GM12878 (cell line): ENCODE measurements at regions not wholly inside any gene's neighbourhood (a gene's known extent, or its start where the extent isn't known, plus 50 kb on each side); places are given as distances from the start of the nearest gene placed in this dataset.
A peak's percentile ranks its signal among the peaks of the same experiment; 100 is the strongest.

ENCODE experiments used
- ATAC-seq: fragments of 200-7000 bp; cut with Tn5 transposase; 3 replicates; pipeline ENCODE4 v1.9.1; 2020; ENCODE audit warnings: mild to moderate bottlenecking, moderate library complexity
- BruUV-seq: library from RNA; stranded (reverse); fragments of 400-500 nt; replicated peaks from 2 replicates; lab custom pipeline; 2021; lab: Mats Ljungman, UMichigan
- CTCF ChIA-PET: fragments of 300-600 bp; sonication (Branson Sonifier 250); formaldehyde crosslinking; extraction: SDS; loops from one replicate; lab custom pipeline; 2021; ENCODE audit warnings: inconsistent platforms; lab: Yijun Ruan, JAX
- POLR2A ChIA-PET: fragments of 350-600 bp; formaldehyde crosslinking; extraction: SDS; loops from one replicate; lab custom pipeline; 2021; ENCODE audit warnings: inconsistent platforms; lab: Charles Lee
- RAD21 ChIA-PET: fragments of 300-600 bp; sonication (Branson Sonifier 250); formaldehyde crosslinking; loops from one replicate; lab custom pipeline; 2023; ENCODE audit warnings: antibody characterized with exemption; ENCODE audit not compliant: unreplicated experiment; lab: Charles Lee
- SMC1A ChIA-PET: fragments of 300-600 bp; sonication (Branson Sonifier 250); formaldehyde crosslinking; loops from one replicate; lab custom pipeline; 2023; ENCODE audit not compliant: unreplicated experiment, uncharacterized antibody; lab: Charles Lee
- DNase-seq: peaks from one replicate; pipeline ENCODE4 v3.0.0-alpha.2; 2011; ENCODE audit warnings: low read depth, low spot score
- FAIRE-seq: peaks from 3 replicates; lab custom pipeline; 2011; peaks lifted over from hg19 to GRCh38; lab: Jason Lieb, UNC
- H2AFZ ChIP-seq: 2 replicates; pipeline ENCODE4 v1.6.0; 2011; ENCODE audit warnings: low read depth, low read length, control low read depth; ENCODE audit not compliant: control insufficient read depth
- H3K27ac ChIP-seq: 2 replicates; pipeline ENCODE4 v1.5.1; 2011; ENCODE audit warnings: control low read depth; ENCODE audit not compliant: control insufficient read depth, insufficient read depth
- H3K27me3 ChIP-seq, 2 experiments: replicated peaks in 1 of 2; 2 replicates each; pipeline versions ENCODE4 v1.6.0 to v1.6.1; 2011; ENCODE audit warnings: low read length in 1 of 2; ENCODE audit not compliant: control insufficient read depth in 2 of 2, insufficient read depth in 2 of 2
- H3K36me3 ChIP-seq, 2 experiments: 2 replicates each; pipeline ENCODE4 v1.5.1; 2011; ENCODE audit warnings: low read length in 1 of 2; ENCODE audit not compliant: control insufficient read depth in 2 of 2, insufficient read depth in 2 of 2
- H3K4me1 ChIP-seq: 2 replicates; pipeline ENCODE4 v1.6.1; 2011; ENCODE audit warnings: mild to moderate bottlenecking, low read length, moderate library complexity, mixed read lengths; ENCODE audit not compliant: control insufficient read depth, insufficient read depth
- H3K4me2 ChIP-seq: 2 replicates; pipeline ENCODE4 v1.6.0; 2011; ENCODE audit warnings: control low read depth; ENCODE audit not compliant: control insufficient read depth, insufficient read depth
- H3K4me3 ChIP-seq: fragments of 200-600 bp; sonication (generic); 2 replicates; pipeline ENCODE4 v1.5.1; 2016
- H3K79me2 ChIP-seq: 2 replicates; pipeline ENCODE4 v1.6.0; 2011; ENCODE audit warnings: low read length; ENCODE audit not compliant: control insufficient read depth, insufficient read depth
- H3K9ac ChIP-seq: 2 replicates; pipeline ENCODE4 v1.8.0; 2011; ENCODE audit warnings: low read length, control low read depth, mixed read lengths; ENCODE audit not compliant: control insufficient read depth, insufficient read depth
- H3K9me3 ChIP-seq: replicated peaks from 3 replicates; pipeline ENCODE4 v1.5.1; 2011; ENCODE audit warnings: mild to moderate bottlenecking, low read length; ENCODE audit not compliant: control insufficient read depth, insufficient read depth
- H4K20me1 ChIP-seq: 2 replicates; pipeline ENCODE4 v1.6.0; 2011; ENCODE audit not compliant: control insufficient read depth, insufficient read depth
- HDGF ChIP-seq: fragments of 450-650 bp; IDR thresholded peaks from 2 replicates; pipeline ENCODE4 v1.6.1; 2016; ENCODE audit warnings: antibody characterized with exemption
- KAT2A ChIP-seq: conservative IDR thresholded peaks from 2 replicates; pipeline ENCODE4 v1.6.1; 2011; ENCODE audit warnings: low read depth, low read length; ENCODE audit not compliant: control insufficient read depth
- POLR2A ChIP-seq: IDR thresholded peaks from 2 replicates; pipeline ENCODE4 v1.6.1; 2011; ENCODE audit warnings: low read depth, mild to moderate bottlenecking, low read length
- SPI1 ChIP-seq: IDR thresholded peaks from 2 replicates; pipeline ENCODE4 v1.6.1; 2011; ENCODE audit warnings: low read depth, mild to moderate bottlenecking, low read length, moderate library complexity, borderline replicate concordance; ENCODE audit not compliant: insufficient read depth
- WGBS: methylation state at CpG from one replicate; pipeline ENCODE4 v1.1.6; 2016; ENCODE audit warnings: low lambda C conversion rate; ENCODE audit not compliant: insufficient replicate concordance, insufficient coverage; ENCODE audit errors: missing lambda C conversion rate; 5-methylcytosine and 5-hydroxymethylcytosine counted together
- in situ Hi-C: fragments of 300-500 bp; cut with MboI; formaldehyde crosslinking; loops from 9 replicates; pipeline ENCODE4 v1.14.3; 2018; ENCODE audit warnings: mixed read lengths
- intact Hi-C: fragments of 100-400 bp; cut with micrococcal nuclease; formaldehyde crosslinking; loops from one replicate; pipeline ENCODE4 v1.14.2; 2022; ENCODE audit not compliant: unreplicated experiment
- TF ChIP-seq, protein P1 (sequence below): fragments of 450-650 bp; IDR thresholded peaks from 2 replicates; pipeline ENCODE4 v1.6.1; 2017; ENCODE audit warnings: mild to moderate bottlenecking, low read depth, inconsistent platforms; ENCODE audit not compliant: poor library complexity, severe bottlenecking
- TF ChIP-seq, protein P2 (sequence below): IDR thresholded peaks from 2 replicates; pipeline ENCODE4 v1.6.1; 2012; ENCODE audit warnings: low read depth, low read length, improper control_type of control experiment
- TF ChIP-seq, protein P3 (sequence below): fragments of 450-650 bp; formaldehyde crosslinking; IDR thresholded peaks from 2 replicates; pipeline ENCODE4 v1.4.0; 2020; ENCODE audit warnings: mild to moderate bottlenecking, moderate library complexity

DNA sequence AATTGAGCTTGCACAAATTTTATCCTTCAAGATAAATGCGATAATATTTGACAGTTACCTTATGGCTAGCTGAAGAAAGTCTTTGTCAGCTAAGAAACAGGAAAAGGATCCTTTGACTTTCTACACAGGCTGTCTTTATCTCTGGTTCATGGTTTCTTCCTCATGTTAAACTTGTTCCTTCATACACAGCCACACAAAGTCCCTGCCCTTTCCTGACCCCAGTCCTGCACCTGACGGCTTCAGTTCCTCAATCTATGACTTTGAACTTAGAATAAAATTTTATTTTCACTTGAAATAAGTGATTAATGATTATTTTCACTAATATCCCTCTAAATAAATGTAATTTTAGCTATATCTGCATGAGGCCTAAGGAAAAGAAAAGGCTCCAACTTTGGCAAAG is 77.8 kb upstream of the PRSS1 start:
- no peaks in the 10 kb centered on the region for H4K20me1 ChIP-seq
- H3K79me2 ChIP-seq, result no peaks in the 10 kb centered on the region
- no peaks in the 10 kb centered on the region for H3K27me3 ChIP-seq
- no peak overlapping the region for H3K4me2 ChIP-seq
- no peak overlapping the region for H3K4me3 ChIP-seq
- in situ Hi-C loops (loop anchor here (5.0 kb wide), 1 partner anchor 141 kb away; no protein-coding TSS in a partner anchor), intact Hi-C loops (no loop called here)
- no peaks in the 10 kb centered on the region for H3K9me3 ChIP-seq
- H3K27ac ChIP-seq, result no peak overlapping the region
- no peak overlapping the region for H2AFZ ChIP-seq
- peaks cover 4% of the 10 kb centered on the region; the same call in 1 of the 2 replicates for H3K4me1 ChIP-seq
- ChIA-PET POLR2A (no interaction called here), RAD21 (interaction anchor here (0.8 to 3.2 kb wide), 5 partner anchors 41 to 140 kb away, joined by 3 to 36 read pairs (median 7); partner anchors contain the start of gene PRSS2)
- no peaks in the 10 kb centered on the region for H3K36me3 ChIP-seq
- ATAC-seq (0 out of 3 replicates have a peak, but pooled peaks have one; percentile 27), FAIRE-seq (no peak)
- no TSS peak for BruUV-seq
- TF ChIP-seq SPI1, result 0 out of 2 replicates have a peak, but pooled peaks have one; percentile 27
- TF ChIP-seq HDGF, result no peak
- TF ChIP-seq, all 136 proteins: peak for 1
- ChIA-PET SMC1A (interaction anchor here (0.7 to 2.9 kb wide), 3 partner anchors 69 to 139 kb away, joined by 3 to 31 read pairs (median 28); no protein-coding TSS in a partner anchor), CTCF (interaction anchor here (0.9 to 5.6 kb wide), 8 partner anchors 9 to 150 kb away, joined by 3 to 66 read pairs (median 6); partner anchors contain the start of gene PRSS2)
- WGBS, result 43% methylated on average over 2 of the region's 2 CpGs
- no peak for DNase-seq
- no peak overlapping the region for H3K9ac ChIP-seq

DNA sequence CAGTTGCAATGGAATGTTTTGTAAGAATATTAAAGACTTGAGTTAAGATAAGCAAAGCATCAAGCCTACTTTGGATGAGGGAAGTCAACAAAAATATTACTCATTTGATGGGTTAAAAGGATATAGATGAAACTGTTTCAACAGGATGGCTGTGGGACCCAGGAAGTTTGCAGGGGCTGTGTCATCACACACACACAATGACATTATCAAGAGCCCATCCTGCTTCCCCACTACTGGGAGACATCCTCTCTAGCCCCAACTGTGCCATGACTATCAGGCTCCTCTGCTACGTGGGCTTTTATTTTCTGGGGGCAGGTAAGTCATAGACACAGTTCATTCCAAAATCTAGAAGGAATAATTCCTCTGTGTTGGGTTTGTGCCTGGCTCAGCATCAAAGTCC is 78.8 kb upstream of the PRSS1 start:
- peaks cover 4% of the 10 kb centered on the region; the same call in 1 of the 2 replicates for H3K4me1 ChIP-seq
- no peak overlapping the region for H3K4me3 ChIP-seq
- ChIA-PET POLR2A (no interaction called here), CTCF (interaction anchor here (0.6 to 6.1 kb wide), 10 partner anchors 10 to 335 kb away, joined by 3 to 87 read pairs (median 6); partner anchors contain the start of gene PRSS2), SMC1A (interaction anchor here (0.8 to 2.9 kb wide), 7 partner anchors 12 to 196 kb away, joined by 3 to 31 read pairs (median 4); no protein-coding TSS in a partner anchor), RAD21 (interaction anchor here (0.7 to 3.2 kb wide), 8 partner anchors 38 to 331 kb away, joined by 3 to 36 read pairs (median 4); no protein-coding TSS in a partner anchor)
- no peak for DNase-seq
- 0% methylated on average over 1 of the region's 1 CpG for WGBS
- BruUV-seq, result no TSS peak
- no peak overlapping the region for H3K27ac ChIP-seq
- in situ Hi-C loops, result loop anchor here (5.0 kb wide), 1 partner anchor 142 kb away; no protein-coding TSS in a partner anchor
- no peak overlapping the region for H2AFZ ChIP-seq
- no peaks in the 10 kb centered on the region for H3K27me3 ChIP-seq
- H4K20me1 ChIP-seq, result no peaks in the 10 kb centered on the region
- no peaks in the 10 kb centered on the region for H3K79me2 ChIP-seq
- H3K9ac ChIP-seq, result no peak overlapping the region
- intact Hi-C loops, result no loop called here
- no peaks in the 10 kb centered on the region for H3K9me3 ChIP-seq
- H3K4me2 ChIP-seq, result no peak overlapping the region
- no peak for ATAC-seq
- H3K36me3 ChIP-seq, result no peaks in the 10 kb centered on the region
- FAIRE-seq, result peak; percentile 18
- TF ChIP-seq, protein P1, sequence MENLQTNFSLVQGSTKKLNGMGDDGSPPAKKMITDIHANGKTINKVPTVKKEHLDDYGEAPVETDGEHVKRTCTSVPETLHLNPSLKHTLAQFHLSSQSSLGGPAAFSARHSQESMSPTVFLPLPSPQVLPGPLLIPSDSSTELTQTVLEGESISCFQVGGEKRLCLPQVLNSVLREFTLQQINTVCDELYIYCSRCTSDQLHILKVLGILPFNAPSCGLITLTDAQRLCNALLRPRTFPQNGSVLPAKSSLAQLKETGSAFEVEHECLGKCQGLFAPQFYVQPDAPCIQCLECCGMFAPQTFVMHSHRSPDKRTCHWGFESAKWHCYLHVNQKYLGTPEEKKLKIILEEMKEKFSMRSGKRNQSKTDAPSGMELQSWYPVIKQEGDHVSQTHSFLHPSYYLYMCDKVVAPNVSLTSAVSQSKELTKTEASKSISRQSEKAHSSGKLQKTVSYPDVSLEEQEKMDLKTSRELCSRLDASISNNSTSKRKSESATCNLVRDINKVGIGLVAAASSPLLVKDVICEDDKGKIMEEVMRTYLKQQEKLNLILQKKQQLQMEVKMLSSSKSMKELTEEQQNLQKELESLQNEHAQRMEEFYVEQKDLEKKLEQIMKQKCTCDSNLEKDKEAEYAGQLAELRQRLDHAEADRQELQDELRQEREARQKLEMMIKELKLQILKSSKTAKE, result no peak
- TF ChIP-seq, protein P2, sequence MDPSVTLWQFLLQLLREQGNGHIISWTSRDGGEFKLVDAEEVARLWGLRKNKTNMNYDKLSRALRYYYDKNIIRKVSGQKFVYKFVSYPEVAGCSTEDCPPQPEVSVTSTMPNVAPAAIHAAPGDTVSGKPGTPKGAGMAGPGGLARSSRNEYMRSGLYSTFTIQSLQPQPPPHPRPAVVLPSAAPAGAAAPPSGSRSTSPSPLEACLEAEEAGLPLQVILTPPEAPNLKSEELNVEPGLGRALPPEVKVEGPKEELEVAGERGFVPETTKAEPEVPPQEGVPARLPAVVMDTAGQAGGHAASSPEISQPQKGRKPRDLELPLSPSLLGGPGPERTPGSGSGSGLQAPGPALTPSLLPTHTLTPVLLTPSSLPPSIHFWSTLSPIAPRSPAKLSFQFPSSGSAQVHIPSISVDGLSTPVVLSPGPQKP, result no peak
- TF ChIP-seq KAT2A, result no peak
- TF ChIP-seq, protein P3, sequence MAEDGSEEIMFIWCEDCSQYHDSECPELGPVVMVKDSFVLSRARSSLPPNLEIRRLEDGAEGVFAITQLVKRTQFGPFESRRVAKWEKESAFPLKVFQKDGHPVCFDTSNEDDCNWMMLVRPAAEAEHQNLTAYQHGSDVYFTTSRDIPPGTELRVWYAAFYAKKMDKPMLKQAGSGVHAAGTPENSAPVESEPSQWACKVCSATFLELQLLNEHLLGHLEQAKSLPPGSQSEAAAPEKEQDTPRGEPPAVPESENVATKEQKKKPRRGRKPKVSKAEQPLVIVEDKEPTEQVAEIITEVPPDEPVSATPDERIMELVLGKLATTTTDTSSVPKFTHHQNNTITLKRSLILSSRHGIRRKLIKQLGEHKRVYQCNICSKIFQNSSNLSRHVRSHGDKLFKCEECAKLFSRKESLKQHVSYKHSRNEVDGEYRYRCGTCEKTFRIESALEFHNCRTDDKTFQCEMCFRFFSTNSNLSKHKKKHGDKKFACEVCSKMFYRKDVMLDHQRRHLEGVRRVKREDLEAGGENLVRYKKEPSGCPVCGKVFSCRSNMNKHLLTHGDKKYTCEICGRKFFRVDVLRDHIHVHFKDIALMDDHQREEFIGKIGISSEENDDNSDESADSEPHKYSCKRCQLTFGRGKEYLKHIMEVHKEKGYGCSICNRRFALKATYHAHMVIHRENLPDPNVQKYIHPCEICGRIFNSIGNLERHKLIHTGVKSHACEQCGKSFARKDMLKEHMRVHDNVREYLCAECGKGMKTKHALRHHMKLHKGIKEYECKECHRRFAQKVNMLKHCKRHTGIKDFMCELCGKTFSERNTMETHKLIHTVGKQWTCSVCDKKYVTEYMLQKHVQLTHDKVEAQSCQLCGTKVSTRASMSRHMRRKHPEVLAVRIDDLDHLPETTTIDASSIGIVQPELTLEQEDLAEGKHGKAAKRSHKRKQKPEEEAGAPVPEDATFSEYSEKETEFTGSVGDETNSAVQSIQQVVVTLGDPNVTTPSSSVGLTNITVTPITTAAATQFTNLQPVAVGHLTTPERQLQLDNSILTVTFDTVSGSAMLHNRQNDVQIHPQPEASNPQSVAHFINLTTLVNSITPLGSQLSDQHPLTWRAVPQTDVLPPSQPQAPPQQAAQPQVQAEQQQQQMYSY (CRISPR knock-in tag), result no peak
- no peak for TF ChIP-seq POLR2A
